Spleen (tissue), 11 donors: ENCODE measurements at regions not wholly inside any gene's neighbourhood (a gene's known extent, or its start where the extent isn't known, plus 50 kb on each side); places are given as distances from the start of the nearest gene placed in this dataset.

Experiments used
- DNase-seq: peaks from one replicate; pipeline ENCODE4 v3.0.0-alpha.2; 2020
- H3K27ac ChIP-seq, 8 donors: fragments of 200-600 bp; sonication (generic) in 7 of 8; 1 replicate in 4 of 8; 2 replicates in 4 of 8; pipeline versions ENCODE4 v1.5.0 to v1.8.0; 2016 to 2021; ENCODE audit warnings: inconsistent platforms in 4 of 8, mild to moderate bottlenecking in 4 of 8, moderate library complexity in 1 of 8
- H3K27me3 ChIP-seq, 7 donors: fragments of 200-600 bp; sonication (generic) in 6 of 7; replicated peaks in 1 of 7; 1 replicate in 4 of 7; 2 replicates in 3 of 7; pipeline versions ENCODE4 v1.5.0 to v1.8.0; 2016 to 2021; ENCODE audit warnings: inconsistent platforms in 3 of 7, mild to moderate bottlenecking in 1 of 7
- H3K36me3 ChIP-seq, 6 donors: fragments of 200-600 bp; sonication (generic) in 5 of 6; 1 replicate in 4 of 6; 2 replicates in 2 of 6; pipeline versions ENCODE4 v1.5.0 to v1.8.0; 2016 to 2021; ENCODE audit warnings: inconsistent platforms in 2 of 6
- H3K4me1 ChIP-seq, 6 donors: fragments of 200-600 bp; sonication (generic) in 5 of 6; 1 replicate in 3 of 6; 2 replicates in 3 of 6; pipeline versions ENCODE4 v1.5.0 to v1.8.0; 2016 to 2021; ENCODE audit warnings: inconsistent platforms in 3 of 6
- H3K4me3 ChIP-seq, 8 donors: fragments of 200-600 bp; sonication (generic) in 7 of 8; 1 replicate in 4 of 8; 2 replicates in 4 of 8; pipeline versions ENCODE4 v1.5.0 to v1.8.0; 2016 to 2021; ENCODE audit warnings: inconsistent platforms in 4 of 8, mild to moderate bottlenecking in 4 of 8, moderate library complexity in 2 of 8
- H3K9me3 ChIP-seq, 8 donors: fragments of 200-600 bp; sonication (generic) in 7 of 8; 1 replicate in 4 of 8; 2 replicates in 4 of 8; pipeline versions ENCODE4 v1.5.0 to v1.8.0; 2016 to 2021; ENCODE audit warnings: inconsistent platforms in 4 of 8
- POLR2A ChIP-seq, 3 donors: fragments of 450-650 bp; IDR thresholded peaks; one replicate each; pipeline ENCODE4 v1.5.1; 2017; ENCODE audit warnings: antibody characterized with exemption in 3 of 3, mild to moderate bottlenecking in 1 of 3
- POLR2AphosphoS5 ChIP-seq, 3 donors: sonication (generic); formaldehyde crosslinking; IDR thresholded peaks; one replicate each; pipeline ENCODE4 v1.5.1; 2017; ENCODE audit warnings: antibody characterized with exemption in 3 of 3
- WGBS, 5 donors: extraction: QIAGEN DNeasy Blood & Tissue Kit in 3 of 5; methylation state at CpG; one replicate each; pipeline versions ENCODE4 v1.1.5 to v1.1.7; 2013 to 2018; 5-methylcytosine and 5-hydroxymethylcytosine counted together
- intact Hi-C: fragments of 100-400 bp; cut with DNase I; formaldehyde crosslinking; loops from one replicate; pipeline ENCODE4 v1.15.0; 2023; ENCODE audit warnings: low total_unique reads
- TF ChIP-seq, protein P1 (sequence below), 11 experiments: fragments of 200-600 bp in 7 of 11; fragments of 450-650 bp in 4 of 11; sonication (generic) in 4 of 11; IDR thresholded peaks in 8 of 11; conservative IDR thresholded peaks in 3 of 11; 1 replicate in 7 of 11; 2 replicates in 4 of 11; pipeline versions ENCODE4 v1.4.0 to v1.8.0; 2016 to 2021; ENCODE audit warnings: antibody characterized with exemption in 11 of 11, inconsistent platforms in 4 of 11, mild to moderate bottlenecking in 1 of 11
- donor health status: healthy with polysubstance abuse.
- donor health status: DM: no; HTN: no; CAD: no; lungs with moderate emphysema.
- donor health status: DM: no; HTN: no; CAD: no.
- donor health status: Bipolar disorder and iron deficiency.
- donor health status: healthy.
- donor health status: DM: no; HTN: no; CAD: no.
- donor health status: DM: yes; HTN: yes; CAD: no.

DNA sequence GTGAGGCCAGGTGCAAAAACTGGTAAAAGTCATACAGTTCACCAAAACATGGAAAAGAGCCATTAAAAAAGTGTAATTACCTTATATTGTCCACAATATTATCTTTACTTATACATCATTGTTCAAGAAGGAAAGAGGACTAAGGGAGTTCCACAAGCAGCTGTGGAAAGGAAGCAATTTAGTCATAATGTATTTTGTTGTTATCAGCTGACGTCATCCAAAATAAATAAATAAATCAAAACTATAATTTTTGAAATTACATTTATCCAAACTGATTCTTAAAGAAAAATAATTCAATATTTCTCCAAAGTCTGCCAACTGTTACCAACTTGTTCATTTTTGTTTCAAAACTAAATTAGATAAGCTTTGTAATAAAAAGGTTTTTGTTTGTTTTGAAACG is 256.1 kb upstream of the CNTNAP5 start:
- peaks cover 0 to 5% (median 0%) of the 10 kb centered on the region in 8 donors for H3K9me3 ChIP-seq
- no peak for DNase-seq

DNA sequence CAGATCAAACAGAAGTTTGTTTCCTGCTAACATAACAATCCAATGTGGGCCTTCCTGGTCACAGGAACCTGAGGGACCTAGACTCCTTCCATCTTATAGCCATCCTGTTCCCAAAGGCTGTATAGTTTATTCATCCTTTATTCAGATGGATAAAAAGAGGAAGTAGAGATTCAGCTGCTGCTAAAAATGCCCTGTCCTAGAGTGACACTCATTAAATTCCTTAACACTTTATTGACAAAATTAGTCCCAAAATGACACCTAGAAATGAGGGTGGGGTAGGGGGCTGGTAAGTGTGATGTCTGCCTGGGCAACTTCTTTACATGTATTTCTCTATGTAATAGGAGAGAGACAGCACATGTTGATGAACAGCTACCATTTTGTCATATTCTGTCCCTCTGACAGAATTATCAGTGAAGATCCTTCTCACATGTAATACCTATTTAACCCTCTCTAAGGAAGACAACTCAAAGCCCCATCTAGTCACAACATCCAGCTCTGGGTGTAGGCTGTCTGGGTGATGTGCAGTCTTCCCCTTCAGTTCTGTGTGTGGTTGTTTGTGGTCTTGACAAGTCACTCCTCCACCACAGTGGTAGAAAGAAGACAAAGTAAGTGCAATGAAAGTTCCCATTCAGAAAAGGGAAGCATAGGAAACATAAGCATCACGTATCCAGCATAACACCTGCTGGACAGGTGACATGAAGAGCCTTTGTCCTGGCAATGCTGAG is 253.9 kb upstream of the CNTNAP5 start:
- intact Hi-C loops: no loop called here

More for the DNA sequence above, 256.1 kb upstream of the CNTNAP5 start:
- Histone ChIP-seq H3K27ac (no peak overlapping the region), H3K4me3 (no peak overlapping the region), H3K36me3 (no peaks in the 10 kb centered on the region), H3K4me1 (no peaks in the 10 kb centered on the region), H3K27me3 (no peaks in the 10 kb centered on the region)
- intact Hi-C loops: no loop called here
- no peak for TF ChIP-seq POLR2A (IDR thresholded peaks at IDR 0.05)
- TF ChIP-seq, protein P1, sequence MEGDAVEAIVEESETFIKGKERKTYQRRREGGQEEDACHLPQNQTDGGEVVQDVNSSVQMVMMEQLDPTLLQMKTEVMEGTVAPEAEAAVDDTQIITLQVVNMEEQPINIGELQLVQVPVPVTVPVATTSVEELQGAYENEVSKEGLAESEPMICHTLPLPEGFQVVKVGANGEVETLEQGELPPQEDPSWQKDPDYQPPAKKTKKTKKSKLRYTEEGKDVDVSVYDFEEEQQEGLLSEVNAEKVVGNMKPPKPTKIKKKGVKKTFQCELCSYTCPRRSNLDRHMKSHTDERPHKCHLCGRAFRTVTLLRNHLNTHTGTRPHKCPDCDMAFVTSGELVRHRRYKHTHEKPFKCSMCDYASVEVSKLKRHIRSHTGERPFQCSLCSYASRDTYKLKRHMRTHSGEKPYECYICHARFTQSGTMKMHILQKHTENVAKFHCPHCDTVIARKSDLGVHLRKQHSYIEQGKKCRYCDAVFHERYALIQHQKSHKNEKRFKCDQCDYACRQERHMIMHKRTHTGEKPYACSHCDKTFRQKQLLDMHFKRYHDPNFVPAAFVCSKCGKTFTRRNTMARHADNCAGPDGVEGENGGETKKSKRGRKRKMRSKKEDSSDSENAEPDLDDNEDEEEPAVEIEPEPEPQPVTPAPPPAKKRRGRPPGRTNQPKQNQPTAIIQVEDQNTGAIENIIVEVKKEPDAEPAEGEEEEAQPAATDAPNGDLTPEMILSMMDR (IDR thresholded peaks at IDR 0.05 in 8 of 11, conservative IDR thresholded peaks at IDR 0.05 in 3 of 11): no peak
- TF ChIP-seq POLR2AphosphoS5 (IDR thresholded peaks at IDR 0.05): no peak
- 85 to 98% (median 88%) methylated on average over 2 of the region's 2 CpGs for WGBS, 5 donors

DNA sequence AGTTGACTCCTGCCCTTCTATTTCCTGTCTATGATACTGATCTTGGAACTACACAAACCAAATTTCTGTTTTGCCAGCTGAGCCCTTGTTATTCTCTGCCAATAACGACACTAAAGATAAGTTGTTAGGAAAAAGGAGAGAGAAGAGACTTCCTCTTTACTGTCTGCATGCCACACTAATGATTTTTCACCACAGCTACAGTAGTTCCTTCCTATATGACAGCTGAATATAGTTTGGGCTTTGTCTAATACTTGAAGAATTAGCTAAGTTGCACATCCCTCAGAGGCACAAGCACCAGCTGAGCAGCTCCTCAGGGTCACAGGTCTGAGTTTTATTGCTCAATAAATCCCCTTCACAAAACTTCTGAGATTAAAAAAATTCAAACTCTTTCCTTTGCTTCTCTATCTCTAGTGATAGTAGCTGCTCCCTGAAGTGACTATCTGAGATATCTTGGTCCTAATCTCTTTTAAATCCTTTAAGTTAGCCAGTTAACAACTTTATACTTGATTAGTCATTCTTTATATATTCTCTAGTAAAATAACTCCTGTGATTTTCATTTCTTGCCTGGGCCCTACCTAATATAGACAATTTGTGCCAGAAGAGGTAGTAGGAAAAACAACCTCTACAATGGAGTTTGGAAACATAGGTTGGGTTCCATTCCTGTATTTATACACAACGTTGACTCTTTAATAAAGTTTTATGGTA is 253.0 kb upstream of the CNTNAP5 start:
- Histone ChIP-seq H3K4me1 (no peaks in the 10 kb centered on the region), H3K36me3 (no peaks in the 10 kb centered on the region), H3K27me3 (no peaks in the 10 kb centered on the region), H3K9me3 (peaks cover 0 to 14% (median 5%) of the 10 kb centered on the region in 8 donors), H3K27ac (no peak overlapping the region), H3K4me3 (no peak overlapping the region)
- TF ChIP-seq POLR2A (IDR thresholded peaks at IDR 0.05) (no peak), POLR2AphosphoS5 (IDR thresholded peaks at IDR 0.05) (no peak)
- TF ChIP-seq, protein P1 (IDR thresholded peaks at IDR 0.05 in 8 of 11, conservative IDR thresholded peaks at IDR 0.05 in 3 of 11): no peak
- intact Hi-C loops: no loop called here
- 38 to 49% (median 45%) methylated on average over 2 of the region's 2 CpGs for WGBS, 5 donors
- DNase-seq: no peak

More for the DNA sequence above, 253.9 kb upstream of the CNTNAP5 start:
- Histone ChIP-seq H3K27me3 (no peaks in the 10 kb centered on the region), H3K9me3 (peaks cover 0 to 14% (median 5%) of the 10 kb centered on the region in 8 donors), H3K4me1 (no peaks in the 10 kb centered on the region), H3K36me3 (no peaks in the 10 kb centered on the region), H3K4me3 (no peak overlapping the region), H3K27ac (no peak overlapping the region)
- TF ChIP-seq POLR2AphosphoS5 (IDR thresholded peaks at IDR 0.05) (no peak), POLR2A (IDR thresholded peaks at IDR 0.05) (no peak)
- TF ChIP-seq, protein P1 (IDR thresholded peaks at IDR 0.05 in 8 of 11, conservative IDR thresholded peaks at IDR 0.05 in 3 of 11): no peak
- WGBS, 5 donors: 17 to 44% (median 32%) methylated on average over 1 of the region's 1 CpG
- no peak for DNase-seq

DNA sequence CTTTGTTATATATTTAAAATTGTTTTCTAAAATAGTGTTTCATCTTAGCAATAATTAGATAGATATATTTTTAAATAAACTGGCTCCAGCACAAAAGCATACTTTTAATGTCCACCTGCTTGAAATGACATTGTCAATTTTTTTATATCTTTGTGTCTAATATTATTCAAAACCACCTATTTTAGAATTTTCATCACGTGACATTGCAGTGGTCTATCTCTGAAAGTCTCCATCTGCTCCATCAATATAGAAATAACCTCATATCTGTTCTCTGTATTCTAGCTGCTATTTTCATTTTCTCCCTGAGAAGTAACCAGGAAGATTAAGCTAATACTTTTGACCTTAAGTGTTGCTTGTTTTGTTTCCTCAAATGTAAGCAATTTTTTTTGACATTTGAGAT is 248.0 kb upstream of the CNTNAP5 start:
- WGBS, 5 donors: 61 to 85% (median 75%) methylated on average over 1 of the region's 1 CpG
- H3K36me3 ChIP-seq: no peaks in the 10 kb centered on the region
- no peak for TF ChIP-seq POLR2A (IDR thresholded peaks at IDR 0.05)
- TF ChIP-seq, protein P1 (IDR thresholded peaks at IDR 0.05 in 8 of 11, conservative IDR thresholded peaks at IDR 0.05 in 3 of 11): no peak
- TF ChIP-seq POLR2AphosphoS5 (IDR thresholded peaks at IDR 0.05): no peak
- intact Hi-C loops: no loop called here
- H3K27me3 ChIP-seq: no peaks in the 10 kb centered on the region
- no peak for DNase-seq
- no peak overlapping the region for H3K4me3 ChIP-seq
- H3K4me1 ChIP-seq: no peaks in the 10 kb centered on the region
- peaks cover 0 to 17% (median 4%) of the 10 kb centered on the region in 8 donors for H3K9me3 ChIP-seq
- no peak overlapping the region for H3K27ac ChIP-seq
